ENCODE measurements at regions not wholly inside any gene's neighbourhood (a gene's known extent, or its start where the extent isn't known, plus 50 kb on each side); places are given as distances from the start of the nearest gene placed in this dataset.
"Not testable (repeated sequence)": the region's sequence is repeated elsewhere in the genome, so short reads cannot be mapped to it uniquely, and the experiment has no call there.

GRCh38 chr20:56724241-56724757, 95.2 kb downstream of the TFAP2C start:
- DNase-seq (ENCODE audit: low read depth in 2 of 2), result no peak

DNA sequence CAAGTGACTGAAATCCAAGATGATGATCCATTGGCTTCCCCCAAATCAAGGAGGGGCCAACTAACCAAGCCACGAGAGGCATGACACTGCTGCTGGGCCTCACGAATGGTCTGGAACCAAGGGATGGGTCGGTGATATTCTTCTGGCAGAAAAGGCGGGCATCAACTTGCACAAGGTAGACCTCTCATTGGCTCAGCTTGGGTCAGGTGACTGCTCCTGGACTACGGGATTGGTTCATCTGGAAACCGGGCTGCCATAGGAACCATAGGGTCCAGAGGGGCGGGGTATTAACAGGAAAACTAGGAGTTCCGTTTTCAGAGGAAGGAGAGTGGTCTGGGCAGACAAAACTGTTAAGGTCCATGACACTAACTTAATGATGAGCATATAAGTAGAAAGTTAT, 100.9 kb downstream of the TFAP2C start:
- no peak for DNase-seq (ENCODE audit: low read depth in 2 of 2)

- no peak for DNase-seq (ENCODE audit: low read depth in 2 of 2)
Measured at GRCh38 chr20:56730996-56731395, 101.9 kb downstream of the TFAP2C start.

- no peak for DNase-seq (ENCODE audit: low read depth in 2 of 2)
Measured at GRCh38 chr20:56731476-56731875, 102.4 kb downstream of the TFAP2C start.

DNA sequence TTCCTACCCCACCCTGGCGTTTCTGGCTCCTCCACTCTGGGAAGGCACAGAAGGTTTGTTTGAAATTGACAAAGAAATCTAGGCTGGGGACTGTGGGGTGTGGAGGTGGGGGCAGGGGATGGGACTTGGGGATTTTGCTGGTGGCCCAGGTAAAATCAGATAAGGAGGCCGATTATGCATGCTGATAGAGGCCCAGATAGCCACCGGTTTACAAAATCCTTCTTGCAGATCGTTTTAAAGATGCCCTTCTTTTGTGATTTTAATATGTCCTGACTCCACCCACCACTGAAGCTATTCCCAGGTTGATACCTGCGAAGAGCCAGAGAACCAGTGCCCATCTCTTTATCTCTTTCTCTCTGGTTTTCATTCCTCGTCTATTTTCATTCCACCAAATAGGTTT, 104.9 kb downstream of the TFAP2C start:
- no peak for DNase-seq (ENCODE audit: low read depth in 2 of 2)

- no peak for DNase-seq (ENCODE audit: low read depth in 2 of 2)
Measured at GRCh38 chr20:56735084-56735642, 106.1 kb downstream of the TFAP2C start.

GRCh38 chr20:56736285-56736857, 107.3 kb downstream of the TFAP2C start:
- DNase-seq (ENCODE audit: low read depth in 2 of 2), result no peak

GRCh38 chr20:56744325-56744821, 115.3 kb downstream of the TFAP2C start:
- DNase-seq (ENCODE audit: low read depth in 2 of 2), result not testable (repeated sequence)

DNA sequence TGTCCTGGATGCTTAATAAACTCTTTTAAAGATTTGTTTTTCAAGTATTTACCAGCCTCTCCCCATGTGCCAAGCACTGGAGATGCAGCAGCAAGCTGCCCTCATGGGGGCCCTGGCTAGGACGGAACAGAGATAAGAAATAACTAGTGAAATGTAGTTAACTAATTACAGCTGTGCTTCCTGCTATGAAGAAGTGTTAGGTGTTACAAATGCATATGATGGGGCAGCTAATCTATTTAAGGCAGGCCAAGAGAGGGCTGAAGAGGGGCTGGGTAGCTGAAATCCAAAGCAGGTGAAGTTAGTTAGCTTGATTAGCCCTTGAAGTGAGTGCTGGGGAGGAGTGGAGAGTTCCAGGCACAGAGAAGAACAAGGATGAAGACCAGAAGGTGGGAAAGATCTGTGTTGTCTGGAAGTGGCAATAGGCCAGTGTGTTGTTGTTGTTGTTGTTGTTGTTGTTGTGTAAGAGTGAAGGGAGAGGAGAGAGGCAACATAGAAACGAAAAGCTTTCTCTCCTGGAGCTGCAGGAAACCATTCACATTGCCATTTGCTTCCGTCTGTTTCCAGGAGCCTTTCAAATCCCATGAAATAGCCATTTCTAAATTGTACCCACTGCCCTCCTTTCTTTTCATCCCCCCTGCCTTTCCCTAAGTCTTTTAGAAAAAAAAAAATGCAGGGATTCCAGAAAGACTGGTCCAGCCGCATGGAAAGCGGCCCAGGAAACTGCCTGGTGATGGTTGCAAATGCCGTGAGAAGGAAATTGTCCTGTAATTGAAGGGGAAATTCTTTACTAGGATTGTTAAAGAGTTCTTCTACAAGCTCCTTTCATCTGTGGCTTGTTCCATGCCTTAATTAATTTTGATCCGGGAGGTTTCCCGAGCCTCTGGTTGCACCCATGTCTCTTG, 119.6 kb downstream of the TFAP2C start:
- no peak for DNase-seq (ENCODE audit: low read depth in 2 of 2)

GRCh38 chr20:56750430-56750829, 121.3 kb downstream of the TFAP2C start:
- no peak for DNase-seq (ENCODE audit: low read depth in 2 of 2)

- no peak for DNase-seq (ENCODE audit: low read depth in 2 of 2)
Measured at GRCh38 chr20:56752274-56752673, 123.2 kb downstream of the TFAP2C start.

- DNase-seq (ENCODE audit: low read depth in 2 of 2), result no peak
Measured at GRCh38 chr20:56755201-56755600, 126.1 kb downstream of the TFAP2C start.

- DNase-seq (ENCODE audit: low read depth in 2 of 2), result not testable (repeated sequence)
Measured at GRCh38 chr20:56756658-56757057, 127.6 kb downstream of the TFAP2C start.

DNA sequence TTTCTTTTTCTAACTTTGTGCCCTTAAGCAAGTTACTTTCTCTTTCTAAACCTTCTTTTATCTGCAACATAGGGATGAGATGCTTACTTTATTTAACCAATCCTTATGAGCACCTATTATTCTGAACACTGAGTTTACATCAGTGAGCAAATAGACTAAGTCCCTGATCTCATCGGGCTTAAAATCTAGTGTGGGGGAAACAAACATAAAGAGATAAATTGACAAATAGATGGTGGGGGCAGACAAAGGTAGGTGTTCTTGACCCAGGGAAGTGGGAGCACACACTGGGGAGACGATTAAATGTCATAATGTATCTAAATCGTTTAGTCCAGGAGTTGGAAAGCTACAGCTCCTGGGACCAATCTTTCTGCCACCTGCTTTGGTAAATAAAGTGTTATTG, 129.6 kb downstream of the TFAP2C start:
- no peak for DNase-seq (ENCODE audit: low read depth in 2 of 2)

DNA sequence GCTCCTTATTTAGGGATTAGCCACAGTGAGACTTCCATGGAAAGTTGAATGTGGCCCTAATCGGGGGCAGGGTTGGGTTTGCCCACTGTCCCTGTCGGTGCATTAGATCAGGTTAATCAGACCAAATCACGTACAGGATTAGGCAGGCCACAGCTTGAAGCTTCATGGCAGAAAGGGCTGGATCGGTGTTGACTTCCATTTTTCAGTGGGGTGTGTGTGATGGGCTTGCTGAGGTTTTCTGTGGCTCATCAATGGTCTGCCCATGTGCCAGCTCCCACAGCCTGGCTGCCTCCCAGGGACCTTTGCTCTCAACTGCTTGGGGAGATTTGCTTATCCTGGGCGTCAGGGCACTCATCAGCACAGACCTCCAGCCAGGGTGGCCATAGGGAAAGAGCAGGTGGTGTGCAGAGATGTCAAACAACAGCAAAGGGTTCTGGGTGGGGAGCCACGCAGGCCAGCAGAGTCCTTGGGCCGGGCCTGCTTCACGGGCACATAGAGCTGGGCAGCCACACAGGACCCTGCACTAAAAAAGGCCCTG, 130.7 kb downstream of the TFAP2C start:
- DNase-seq (ENCODE audit: low read depth in 2 of 2), result no peak

DNA sequence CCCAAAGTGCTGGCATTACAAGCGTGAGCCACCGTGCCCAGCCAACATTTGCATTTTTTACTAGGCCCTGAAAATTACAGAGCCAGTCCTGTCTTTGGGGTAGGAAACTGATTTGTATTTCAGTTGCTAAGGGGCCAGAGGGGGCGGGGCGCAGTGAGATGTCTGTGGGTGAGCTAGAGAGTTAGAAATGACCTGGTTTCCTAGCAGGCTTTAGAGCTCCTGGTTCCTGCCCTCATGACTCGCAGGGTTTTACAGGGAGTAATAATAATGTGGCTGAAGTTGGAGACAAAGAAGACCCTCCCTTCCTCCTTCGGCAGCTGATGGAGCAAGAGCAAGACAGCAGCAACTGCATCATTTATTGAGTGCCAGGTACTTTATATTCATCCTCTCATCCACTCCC, 131.5 kb downstream of the TFAP2C start:
- no peak for DNase-seq (ENCODE audit: low read depth in 2 of 2)

DNA sequence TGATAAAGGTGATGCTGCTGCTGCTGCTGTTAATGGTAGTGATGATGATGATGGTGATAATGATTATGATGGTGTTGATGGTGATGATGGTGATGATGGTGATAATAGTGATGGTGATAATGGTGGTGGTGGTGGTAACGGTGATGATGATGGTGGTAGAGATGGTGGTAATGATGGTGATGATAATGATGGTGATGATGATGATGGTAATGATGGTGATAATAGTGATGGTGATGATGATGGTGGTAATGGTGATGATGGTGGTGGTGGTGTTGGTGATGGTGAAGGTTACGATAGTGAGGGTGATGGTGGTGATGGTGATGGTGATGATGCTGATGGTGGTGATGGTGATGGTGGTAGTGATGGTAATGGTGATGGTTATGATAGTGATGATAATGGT, 132.3 kb downstream of the TFAP2C start:
- DNase-seq (ENCODE audit: low read depth in 2 of 2), result no peak

DNA sequence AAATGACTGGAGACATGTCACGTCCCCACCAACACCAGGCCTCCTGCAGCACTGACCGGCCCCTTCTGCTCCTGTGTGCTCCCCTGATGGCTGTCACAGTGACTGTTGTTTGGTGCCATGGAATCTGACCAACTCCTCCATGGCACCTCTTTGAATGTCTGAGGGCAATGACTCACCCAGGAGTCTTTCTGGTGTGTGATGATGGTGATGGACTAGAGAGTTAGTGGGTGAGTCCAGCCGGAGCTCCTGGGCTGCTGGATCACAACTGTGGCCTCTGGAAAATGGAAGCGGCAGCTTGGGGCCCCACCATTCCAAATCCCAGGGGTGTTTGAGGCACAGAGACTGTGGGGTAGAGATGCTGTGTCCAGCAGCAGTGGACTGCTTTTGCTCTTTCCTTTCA, 133.3 kb downstream of the TFAP2C start:
- DNase-seq (ENCODE audit: low read depth in 2 of 2), result no peak

- no peak for DNase-seq (ENCODE audit: low read depth in 2 of 2)
Measured at GRCh38 chr20:56762829-56763228, 133.7 kb downstream of the TFAP2C start.

GRCh38 chr20:56764671-56765070, 135.6 kb downstream of the TFAP2C start:
- DNase-seq (ENCODE audit: low read depth in 2 of 2), result no peak

DNA sequence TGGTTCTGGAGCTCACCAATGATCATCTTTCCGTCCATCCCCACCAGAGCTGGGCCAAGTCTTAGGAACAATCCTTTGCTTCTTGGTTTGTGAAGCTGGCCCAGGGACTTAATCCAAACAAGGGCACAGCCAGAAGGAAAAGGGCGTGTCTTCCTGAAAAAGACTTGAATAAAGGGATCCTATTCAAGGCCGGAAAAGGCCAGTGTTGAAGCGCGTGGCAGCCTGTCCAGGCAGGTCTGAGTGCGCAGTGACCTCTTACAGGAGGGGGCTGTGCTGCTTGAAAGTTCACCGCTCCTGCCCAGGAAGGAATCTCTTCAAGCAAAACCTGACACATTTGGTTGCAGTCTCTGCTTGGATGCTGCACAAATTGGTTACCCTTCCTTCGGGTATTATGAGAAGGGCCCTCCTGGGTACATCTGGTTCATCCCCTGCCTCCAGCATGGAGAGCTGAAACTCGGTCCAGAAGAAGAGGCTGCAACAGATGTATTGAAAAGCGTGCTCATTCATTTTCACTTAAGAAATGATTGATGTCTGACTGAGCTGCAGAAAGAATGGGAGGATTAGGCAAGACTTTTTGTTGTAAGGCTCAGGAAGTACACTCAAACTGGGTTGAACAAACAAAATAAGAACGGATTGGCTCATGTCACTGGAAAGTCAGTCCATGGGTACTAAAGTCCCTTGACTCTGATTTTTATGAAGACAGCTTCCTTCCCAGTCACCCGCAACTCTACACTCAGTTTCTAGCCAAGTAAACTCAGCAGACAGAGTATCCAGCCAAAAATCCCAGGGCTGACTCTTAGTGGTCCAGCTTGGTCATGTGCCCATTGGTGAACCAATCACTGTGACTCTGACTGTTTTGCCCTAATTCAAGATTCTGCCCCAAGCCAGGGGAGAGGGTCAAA, 136.3 kb downstream of the TFAP2C start:
- no peak for DNase-seq (ENCODE audit: low read depth in 2 of 2)

Measured in fibroblast of skin of left biceps (primary cell).